Chondrocyte (in vitro differentiated cells): ENCODE measurements at regions not wholly inside any gene's neighbourhood (a gene's known extent, or its start where the extent isn't known, plus 50 kb on each side); places are given as distances from the start of the nearest gene placed in this dataset.

Experiments
- DNase-seq: peaks from one replicate; pipeline ENCODE4 v3.0.0; 2021; ENCODE audit warnings: mixed read lengths, low spot score
- H3K27ac Mint-ChIP-seq: one replicate; pipeline ENCODE4 v1.8.0; 2021; ENCODE audit warnings: mild to moderate bottlenecking, moderate library complexity, mixed read lengths; ENCODE audit not compliant: unreplicated experiment
- H3K27me3 Mint-ChIP-seq: 2 replicates; pipeline ENCODE4 v1.8.0; 2021; ENCODE audit warnings: low read depth, mixed read lengths
- H3K36me3 Mint-ChIP-seq: 2 replicates; pipeline ENCODE4 v1.8.0; 2021; ENCODE audit warnings: low read depth, mixed read lengths
- H3K4me1 Mint-ChIP-seq: 2 replicates; pipeline ENCODE4 v1.8.0; 2021; ENCODE audit warnings: low read depth, mild to moderate bottlenecking, mixed read lengths
- H3K4me3 Mint-ChIP-seq: one replicate; pipeline ENCODE4 v1.8.0; 2021; ENCODE audit warnings: mild to moderate bottlenecking, moderate library complexity, mixed read lengths; ENCODE audit not compliant: unreplicated experiment
- H3K9me3 Mint-ChIP-seq: 2 replicates; pipeline ENCODE4 v1.8.0; 2021; ENCODE audit warnings: low read depth, mixed read lengths
- CTCF ChIP-seq: fragments of 200-600 bp; sonication (generic); IDR thresholded peaks from 2 replicates; pipeline ENCODE4 v1.5.0; 2021; ENCODE audit warnings: antibody characterized with exemption, mild to moderate bottlenecking, moderate library complexity

GRCh38 chr6:113089056-113089455 is 741.9 kb downstream of the RFPL4B start:
- Mint-ChIP-seq H3K27ac (no peak overlapping the region), H3K36me3 (no peaks in the 10 kb centered on the region), H3K27me3 (no peaks in the 10 kb centered on the region), H3K4me1 (peaks cover 23% of the 10 kb centered on the region), H3K9me3 (peaks cover 3% of the 10 kb centered on the region), H3K4me3 (no peak overlapping the region)
- DNase-seq: no peak
- TF ChIP-seq CTCF: peak; percentile 39

DNA sequence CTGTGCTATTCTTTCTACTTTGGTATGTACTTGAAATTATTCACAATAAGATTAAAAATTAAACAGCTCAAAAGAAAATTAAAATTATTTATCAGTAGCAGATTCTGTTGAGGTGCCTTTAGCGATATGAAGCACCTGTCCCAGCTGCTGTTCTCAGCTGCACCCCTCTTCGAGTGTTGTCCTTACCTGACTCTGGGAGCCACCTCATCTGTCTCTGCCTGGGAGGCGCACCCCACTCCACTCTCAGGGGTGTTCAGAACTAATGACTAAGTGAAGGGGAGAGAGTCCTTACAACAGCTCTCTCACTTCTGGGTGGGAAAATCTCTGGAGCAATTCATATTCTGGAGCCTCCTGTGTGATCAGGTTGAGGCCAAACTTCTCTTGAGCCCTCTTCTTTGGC is 745.7 kb downstream of the RFPL4B start:
- H3K4me3 Mint-ChIP-seq: no peak overlapping the region
- DNase-seq: no peak
- H3K27ac Mint-ChIP-seq: peak overlapping the region; percentile 6
- no peaks in the 10 kb centered on the region for H3K27me3 Mint-ChIP-seq
- peaks cover 17% of the 10 kb centered on the region for H3K9me3 Mint-ChIP-seq
- H3K4me1 Mint-ChIP-seq: peaks cover 38% of the 10 kb centered on the region
- no peak for TF ChIP-seq CTCF
- H3K36me3 Mint-ChIP-seq: peaks cover 7% of the 10 kb centered on the region

- no peak for TF ChIP-seq CTCF
- Mint-ChIP-seq H3K9me3 (peaks cover 24% of the 10 kb centered on the region), H3K27ac (peak overlapping the region; percentile 8), H3K4me3 (no peak overlapping the region), H3K36me3 (peaks cover 8% of the 10 kb centered on the region), H3K4me1 (peaks cover 29% of the 10 kb centered on the region), H3K27me3 (no peaks in the 10 kb centered on the region)
- DNase-seq: no peak
Measured at GRCh38 chr6:113094779-113095178, 747.6 kb downstream of the RFPL4B start.

- H3K27ac Mint-ChIP-seq: no peak overlapping the region
- H3K27me3 Mint-ChIP-seq: no peaks in the 10 kb centered on the region
- peaks cover 27% of the 10 kb centered on the region for H3K9me3 Mint-ChIP-seq
Measured at GRCh38 chr6:113095841-113096240, 748.7 kb downstream of the RFPL4B start.

GRCh38 chr6:113102761-113103160 is 754.4 kb upstream of the MARCKS start:
- no peak for DNase-seq
- Mint-ChIP-seq H3K4me3 (no peak overlapping the region), H3K4me1 (peaks cover 30% of the 10 kb centered on the region), H3K9me3 (peaks cover 22% of the 10 kb centered on the region), H3K27me3 (no peaks in the 10 kb centered on the region), H3K27ac (peak overlapping the region; percentile 68), H3K36me3 (peaks cover 1% of the 10 kb centered on the region)
- TF ChIP-seq CTCF: no peak

More at GRCh38 chr6:113095841-113096240, 748.7 kb downstream of the RFPL4B start:
- H3K4me3 Mint-ChIP-seq: no peak overlapping the region
- no peak for DNase-seq
- H3K4me1 Mint-ChIP-seq: peaks cover 31% of the 10 kb centered on the region
- TF ChIP-seq CTCF: no peak
- H3K36me3 Mint-ChIP-seq: peaks cover 8% of the 10 kb centered on the region
